HPDE6-E6E7 (cell line): ENCODE measurements at regions not wholly inside any gene's neighbourhood (a gene's known extent, or its start where the extent isn't known, plus 50 kb on each side); places are given as distances from the start of the nearest gene placed in this dataset.

ENCODE experiments used
- DNase-seq: peaks from one replicate; pipeline ENCODE4 v3.0.0; 2011; ENCODE audit warnings: missing footprints; ENCODE audit errors: extremely low spot score

GRCh38 chr2:235350234-235350633, 143.6 kb upstream of the AGAP1 start:
- DNase-seq = no peak

GRCh38 chr2:235352541-235352940, 141.3 kb upstream of the AGAP1 start:
- no peak for DNase-seq

- DNase-seq = no peak
Measured at GRCh38 chr2:235357881-235358280, 136.0 kb upstream of the AGAP1 start.

GRCh38 chr2:235358981-235359471, 134.8 kb upstream of the AGAP1 start:
- DNase-seq = peak; percentile 21

- no peak for DNase-seq
Measured at GRCh38 chr2:235360446-235360845, 133.4 kb upstream of the AGAP1 start.

- DNase-seq = no peak
Measured at GRCh38 chr2:235365743-235366142, 128.1 kb upstream of the AGAP1 start.

GRCh38 chr2:235366390-235366789, 127.5 kb upstream of the AGAP1 start:
- no peak for DNase-seq

GRCh38 chr2:235366807-235367206, 127.0 kb upstream of the AGAP1 start:
- DNase-seq = no peak

- DNase-seq = no peak
Measured at GRCh38 chr2:235371018-235371417, 122.8 kb upstream of the AGAP1 start.

GRCh38 chr2:235373171-235373570, 120.7 kb upstream of the AGAP1 start:
- no peak for DNase-seq

- no peak for DNase-seq
Measured at GRCh38 chr2:235377176-235377575, 116.7 kb upstream of the AGAP1 start.

- no peak for DNase-seq
Measured at GRCh38 chr2:235378246-235378645, 115.6 kb upstream of the AGAP1 start.

- no peak for DNase-seq
Measured at GRCh38 chr2:235378944-235379343, 114.9 kb upstream of the AGAP1 start.

GRCh38 chr2:235381261-235381912, 112.5 kb upstream of the AGAP1 start:
- DNase-seq = no peak

- no peak for DNase-seq
Measured at GRCh38 chr2:235382179-235382578, 111.7 kb upstream of the AGAP1 start.

GRCh38 chr2:235382601-235383000, 111.2 kb upstream of the AGAP1 start:
- no peak for DNase-seq

GRCh38 chr2:235383272-235383843, 110.5 kb upstream of the AGAP1 start:
- DNase-seq = no peak

- no peak for DNase-seq
Measured at GRCh38 chr2:235384624-235385023, 109.2 kb upstream of the AGAP1 start.

GRCh38 chr2:235389626-235390025, 104.2 kb upstream of the AGAP1 start:
- no peak for DNase-seq

GRCh38 chr2:235390108-235390815, 103.6 kb upstream of the AGAP1 start:
- DNase-seq = peak; percentile 11

- no peak for DNase-seq
Measured at GRCh38 chr2:235390816-235391194, 103.0 kb upstream of the AGAP1 start.

- DNase-seq = no peak
Measured at GRCh38 chr2:235391921-235392615, 101.8 kb upstream of the AGAP1 start.
